CD1c-positive myeloid dendritic cell (primary cell): ENCODE measurements at regions not wholly inside any gene's neighbourhood (a gene's known extent, or its start where the extent isn't known, plus 50 kb on each side); places are given as distances from the start of the nearest gene placed in this dataset.

Source experiments
- DNase-seq: peaks from one replicate; pipeline ENCODE4 v3.0.0-alpha.2; 2016; ENCODE audit errors: extremely low spot score

DNA sequence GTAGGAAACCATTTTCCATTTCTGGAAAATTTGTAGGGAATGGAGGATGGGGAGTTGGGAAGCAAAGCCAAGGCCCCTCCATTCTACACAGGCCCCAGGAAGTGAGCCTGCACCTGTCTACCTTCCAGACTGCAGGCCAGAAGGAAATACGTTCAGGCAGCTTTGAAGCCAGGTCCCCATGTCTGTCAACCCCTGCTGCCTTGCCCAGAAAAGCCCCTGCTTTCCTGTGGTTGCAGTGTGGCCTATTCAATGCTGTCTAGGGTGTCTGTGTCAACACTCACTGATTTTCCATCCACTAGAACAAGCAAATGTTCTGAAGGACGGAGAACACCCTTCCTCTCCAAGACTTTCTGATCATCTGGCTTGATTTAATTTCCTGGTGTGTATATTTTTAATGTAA, 281.9 kb downstream of the TLE3 start:
- no peak for DNase-seq

- DNase-seq = no peak
Measured at GRCh38 chr15:69816522-69816921, 281.2 kb downstream of the TLE3 start.

GRCh38 chr15:69818529-69818928, 279.2 kb downstream of the TLE3 start:
- no peak for DNase-seq

DNA sequence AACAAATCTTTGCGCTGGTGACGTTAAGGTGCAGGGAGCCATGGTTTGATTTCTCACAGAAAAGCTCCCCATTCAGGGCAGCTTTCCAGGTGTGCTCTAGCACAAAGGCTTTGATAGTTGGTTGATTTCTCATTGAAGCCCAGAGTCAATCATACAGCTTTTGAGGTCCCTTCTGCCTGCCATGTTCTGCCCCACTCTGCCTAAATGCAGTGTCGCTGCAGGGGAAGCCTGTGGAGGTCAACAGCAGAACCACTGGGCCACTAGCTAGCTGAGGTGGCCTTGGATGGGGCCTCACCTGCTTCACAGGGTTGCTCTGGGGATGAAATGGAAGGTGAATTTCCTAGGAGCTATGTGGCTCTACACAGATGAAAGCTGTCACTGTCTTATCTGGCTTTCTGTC, 278.3 kb downstream of the TLE3 start:
- no peak for DNase-seq

- no peak for DNase-seq
Measured at GRCh38 chr15:69820819-69821218, 276.9 kb downstream of the TLE3 start.

GRCh38 chr15:69823223-69823907, 274.4 kb downstream of the TLE3 start:
- DNase-seq = no peak

DNA sequence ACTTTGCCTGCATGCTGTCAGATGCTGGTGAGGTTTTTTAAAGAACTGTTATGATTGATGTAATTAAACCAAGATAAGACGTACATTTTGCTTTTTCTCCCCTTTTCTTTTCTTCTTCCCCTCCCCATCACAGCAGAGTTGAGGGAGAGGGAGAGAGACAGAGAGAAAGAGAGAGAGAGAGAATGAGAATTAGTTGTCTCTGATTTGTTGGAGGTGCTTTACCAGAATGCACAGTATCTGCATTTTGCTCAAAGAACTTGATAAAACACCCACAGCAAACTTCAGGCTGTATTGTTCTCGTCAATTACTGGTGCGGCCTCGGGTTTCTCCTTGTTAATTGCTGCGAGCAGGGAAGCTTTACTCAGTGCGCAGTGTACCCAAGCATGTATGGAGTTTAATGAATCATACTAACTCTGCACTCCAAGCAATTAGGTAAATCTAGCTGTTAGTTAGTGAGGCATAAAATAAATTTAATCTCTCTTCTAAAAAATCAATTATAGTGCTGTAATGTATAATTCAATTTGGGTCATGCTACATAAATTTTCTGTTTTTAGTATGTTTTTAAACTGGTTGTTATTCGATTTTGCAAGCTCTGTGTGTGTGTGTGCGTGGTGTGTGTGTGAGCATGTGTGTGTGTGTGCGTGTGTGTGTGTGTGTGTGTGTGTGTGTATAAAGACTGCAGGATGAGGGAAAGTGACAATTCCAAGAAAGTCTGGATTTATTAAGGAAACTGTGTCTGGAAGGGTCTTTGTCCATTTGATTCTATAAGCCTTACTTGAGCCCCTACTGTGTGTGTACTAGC, 273.4 kb downstream of the TLE3 start:
- DNase-seq = no peak

DNA sequence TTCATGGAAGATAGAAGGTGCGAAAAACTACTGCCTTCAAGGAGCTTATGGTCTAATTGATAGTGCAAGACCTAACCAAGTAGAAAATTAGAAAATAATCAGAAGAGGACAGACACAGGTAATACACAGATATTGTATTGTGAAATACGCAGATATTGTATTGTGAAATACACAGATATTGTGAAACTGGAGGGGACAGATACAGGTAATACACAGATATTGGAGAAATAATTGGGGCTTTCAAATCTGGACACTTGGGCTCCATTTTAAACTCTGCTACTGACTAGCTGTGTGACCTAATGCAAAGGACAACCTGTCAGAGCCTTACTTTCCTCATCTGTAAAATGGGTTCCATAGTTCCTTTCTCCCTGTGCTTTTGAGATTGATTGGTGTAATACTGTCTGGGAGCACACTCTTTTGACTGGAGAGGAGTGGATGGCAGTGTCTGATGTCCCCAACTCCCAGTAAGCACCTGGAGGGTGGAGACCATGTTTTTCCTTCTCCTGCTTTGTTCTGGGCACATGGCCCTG, 272.8 kb downstream of the TLE3 start:
- no peak for DNase-seq

DNA sequence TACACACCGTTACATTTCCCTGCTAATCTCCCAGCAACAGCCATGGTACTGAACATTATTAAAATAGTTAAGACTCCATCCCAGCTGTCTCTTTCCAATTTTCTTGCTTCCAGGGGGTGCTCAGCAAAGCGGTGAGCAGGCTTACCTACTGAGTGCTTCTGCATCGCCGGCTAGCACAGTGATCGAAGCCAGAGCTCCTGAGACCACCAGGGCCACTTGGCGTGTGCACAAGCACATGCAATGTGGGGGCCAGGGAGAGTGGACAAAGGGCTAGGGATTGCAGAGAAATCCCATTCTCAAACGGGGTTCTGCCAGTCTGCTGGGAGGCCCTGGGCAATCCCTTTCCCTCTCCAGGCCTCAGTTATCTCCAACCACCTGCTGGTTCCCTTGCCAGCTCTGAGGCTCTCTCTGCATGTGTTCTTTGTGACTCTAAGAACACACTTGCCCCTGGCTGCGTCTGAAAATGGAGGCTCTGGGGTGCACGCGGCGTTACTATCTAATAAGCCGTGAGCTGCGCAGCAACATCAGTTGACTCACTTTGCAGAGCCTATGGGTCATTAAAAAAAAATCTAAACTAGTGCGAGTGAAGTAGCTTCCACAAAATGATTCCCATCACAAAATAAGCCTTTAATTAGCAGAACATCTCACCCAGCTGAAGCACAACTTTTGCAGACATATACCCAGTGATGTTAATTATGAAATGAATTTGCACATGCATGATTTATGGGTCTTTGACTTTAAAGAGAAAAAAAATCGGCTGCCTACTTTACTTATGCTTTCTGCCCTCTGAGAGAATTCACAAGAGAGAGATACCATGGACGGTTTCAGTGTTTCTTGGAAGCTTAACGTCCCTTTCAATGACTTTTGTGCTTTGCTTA, 271.5 kb downstream of the TLE3 start:
- DNase-seq = no peak

GRCh38 chr15:69826819-69827175, 270.9 kb downstream of the TLE3 start:
- no peak for DNase-seq

DNA sequence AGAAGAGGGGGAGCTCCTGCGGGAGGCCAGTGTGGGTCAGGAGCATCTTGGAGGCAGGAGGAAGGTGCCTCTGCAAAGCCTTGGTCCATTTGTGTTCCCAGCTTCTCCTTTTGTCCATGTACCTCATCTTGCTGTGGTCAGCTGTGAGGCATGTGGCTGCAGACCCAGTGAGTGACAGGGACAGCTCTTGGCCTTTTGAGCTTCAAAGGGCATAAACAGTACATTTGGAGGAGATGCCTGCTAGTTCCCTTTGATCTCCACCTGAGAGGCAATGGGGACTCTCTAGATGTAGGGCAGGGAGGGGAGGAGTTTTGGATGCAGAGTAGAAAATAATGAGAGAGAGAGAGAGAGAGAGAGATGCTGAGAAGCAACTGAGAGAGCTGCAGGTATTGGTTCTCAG, 270.0 kb downstream of the TLE3 start:
- no peak for DNase-seq

DNA sequence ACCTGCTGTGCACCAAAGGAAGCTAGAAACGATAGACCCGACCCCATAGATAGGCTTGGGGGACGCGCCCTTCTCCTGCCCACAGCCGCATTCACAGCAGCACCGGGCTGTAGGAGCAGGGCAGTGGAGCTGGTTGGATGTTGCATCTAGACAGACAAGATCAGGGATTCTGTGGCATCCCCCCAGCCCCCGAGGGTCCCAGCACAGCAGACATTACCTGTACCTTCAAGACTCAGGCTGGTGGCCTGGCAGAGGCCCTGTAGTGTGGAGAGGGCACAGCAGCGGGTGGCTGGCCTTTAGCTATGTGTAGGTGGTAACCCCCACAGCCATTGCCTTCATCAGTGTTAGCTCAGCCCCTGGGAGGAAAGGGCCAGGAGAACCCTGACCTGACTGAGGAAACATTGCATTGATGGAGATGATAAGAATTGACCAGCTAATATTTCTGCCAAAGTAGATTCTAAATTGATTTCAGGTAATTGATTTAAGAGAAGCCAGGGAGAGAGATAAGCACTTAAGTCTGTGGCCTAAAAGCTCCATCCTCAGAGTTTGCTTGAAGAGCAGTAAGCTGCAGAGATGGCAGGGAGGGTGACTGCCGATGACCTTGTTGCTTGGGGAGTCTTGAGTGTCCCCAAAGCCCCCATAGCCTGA, 269.4 kb downstream of the TLE3 start:
- no peak for DNase-seq

- no peak for DNase-seq
Measured at GRCh38 chr15:69829974-69830373, 267.7 kb downstream of the TLE3 start.

GRCh38 chr15:69830430-69830829, 267.3 kb downstream of the TLE3 start:
- no peak for DNase-seq

GRCh38 chr15:69830876-69831275, 266.8 kb downstream of the TLE3 start:
- DNase-seq = no peak

DNA sequence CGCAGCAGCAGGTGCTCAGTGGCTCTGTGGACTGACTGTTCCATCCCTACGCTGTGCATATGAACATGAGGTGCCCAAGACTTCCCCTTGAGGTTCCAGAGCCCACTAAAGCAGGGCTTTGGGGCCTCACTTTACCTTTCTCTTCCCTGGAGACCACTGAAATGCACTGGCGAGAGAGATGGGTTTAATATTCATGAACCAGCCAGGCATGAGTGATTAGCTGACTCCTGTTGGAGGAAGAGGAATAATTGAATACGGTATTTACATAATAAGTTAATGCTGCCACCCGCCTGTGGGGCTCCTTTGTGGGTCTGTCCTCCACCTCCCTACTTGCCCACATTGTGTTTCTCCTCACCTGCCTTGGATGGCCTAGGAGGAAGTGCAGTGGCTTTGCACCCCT, 263.4 kb downstream of the TLE3 start:
- DNase-seq = no peak

- no peak for DNase-seq
Measured at GRCh38 chr15:69834761-69835160, 263.0 kb downstream of the TLE3 start.

DNA sequence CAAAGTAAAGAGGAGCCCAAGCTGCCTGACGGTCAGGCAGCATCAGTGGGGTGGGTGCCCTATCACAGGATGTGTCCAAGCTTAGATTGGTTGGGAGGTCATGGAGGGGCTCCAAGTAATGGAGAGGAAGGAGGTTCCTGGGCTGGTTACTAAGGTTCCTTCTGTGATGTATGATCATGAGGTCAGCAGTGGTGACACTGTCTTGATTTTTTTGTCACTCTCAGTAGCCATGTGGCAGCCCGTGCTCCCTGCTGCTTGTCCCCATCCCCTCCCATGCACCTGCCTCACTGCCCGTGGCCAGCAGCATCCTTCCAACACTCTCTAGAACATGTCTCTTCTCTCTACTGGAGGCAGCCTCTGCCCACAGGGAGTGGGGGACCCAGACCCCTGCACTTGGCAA, 261.7 kb downstream of the TLE3 start:
- DNase-seq = no peak

DNA sequence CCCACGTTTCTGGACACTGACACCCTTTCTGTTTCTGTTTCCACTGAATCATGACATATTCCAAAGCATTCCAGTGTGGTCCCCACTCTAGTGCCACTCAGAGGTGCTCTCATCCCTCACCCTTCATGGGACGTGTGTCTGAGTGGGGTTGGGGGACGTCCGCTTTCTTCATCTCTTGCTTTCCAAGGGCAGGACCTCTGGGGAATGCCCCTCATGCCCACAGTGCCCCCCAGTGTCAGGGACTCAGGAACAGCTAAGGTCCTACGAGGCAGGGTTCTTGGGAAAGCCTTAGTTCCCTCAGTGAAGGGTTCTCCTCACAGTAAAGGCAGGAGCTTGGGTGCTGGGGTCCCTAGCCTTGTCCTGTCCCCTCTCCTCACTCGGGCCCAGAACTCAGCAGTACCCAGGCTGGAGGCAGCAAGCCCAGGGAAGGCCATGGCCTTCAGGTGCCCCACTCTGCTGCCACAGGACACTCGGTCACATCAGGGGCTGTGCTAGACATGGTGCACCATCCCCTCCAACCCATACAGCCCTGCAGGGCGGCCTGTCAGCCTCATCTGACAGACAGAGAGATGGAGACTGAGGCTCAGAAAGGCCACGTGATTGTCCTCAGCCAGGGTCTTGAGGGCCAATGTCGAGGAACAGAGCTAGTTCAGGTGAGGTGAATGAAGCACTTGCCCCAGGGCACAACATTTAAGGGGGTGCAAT, 261.0 kb downstream of the TLE3 start:
- DNase-seq = no peak

GRCh38 chr15:69838338-69838737, 259.4 kb downstream of the TLE3 start:
- no peak for DNase-seq

GRCh38 chr15:69838994-69839393, 258.7 kb downstream of the TLE3 start:
- no peak for DNase-seq
